GM10248 (cell line): ENCODE measurements at regions not wholly inside any gene's neighbourhood (a gene's known extent, or its start where the extent isn't known, plus 50 kb on each side); places are given as distances from the start of the nearest gene placed in this dataset.

ENCODE experiments used
- CTCF ChIA-PET: fragments of 300-600 bp; sonication (Branson Sonifier 250); formaldehyde crosslinking; extraction: SDS; loops from one replicate; lab custom pipeline; 2021; ENCODE audit warnings: antibody characterized with exemption; lab: Yijun Ruan, JAX
- POLR2A ChIA-PET: fragments of 350-650 bp; sonication (Branson Sonifier 250); formaldehyde crosslinking; extraction: SDS; loops from one replicate; lab custom pipeline; 2020; ENCODE audit warnings: antibody characterized with exemption; lab: Yijun Ruan, JAX
- DNase-seq: peaks from one replicate; pipeline ENCODE4 v3.0.0; 2012; ENCODE audit errors: extremely low spot score
- TF ChIP-seq, protein P1 (sequence below): IDR thresholded peaks from 2 replicates; pipeline ENCODE4 v1.5.1; 2012; ENCODE audit warnings: mild to moderate bottlenecking, low read depth; ENCODE audit errors: extremely low read depth, missing control alignments, control extremely low read depth

DNA sequence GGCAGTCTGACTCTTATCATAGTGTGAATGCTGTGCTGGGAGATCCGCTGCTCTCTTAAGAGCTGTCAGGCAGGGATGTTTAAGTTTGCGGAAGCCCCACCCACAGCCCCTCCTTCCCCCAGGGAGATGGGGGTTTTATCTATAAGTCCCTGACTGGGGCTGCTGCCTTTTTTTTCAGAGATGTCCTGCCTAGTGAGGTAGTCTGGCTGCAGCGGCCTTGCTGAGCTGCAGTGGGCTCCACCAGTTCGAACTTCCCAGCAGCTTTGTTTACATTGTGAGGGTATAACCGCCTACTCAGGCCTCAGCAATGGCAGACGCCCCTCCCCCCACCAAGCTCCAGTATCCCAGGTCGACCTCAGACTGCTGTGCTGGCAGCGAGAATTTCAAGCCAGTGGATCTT, 75.7 kb upstream of the UST start:
- TF ChIP-seq, protein P1, sequence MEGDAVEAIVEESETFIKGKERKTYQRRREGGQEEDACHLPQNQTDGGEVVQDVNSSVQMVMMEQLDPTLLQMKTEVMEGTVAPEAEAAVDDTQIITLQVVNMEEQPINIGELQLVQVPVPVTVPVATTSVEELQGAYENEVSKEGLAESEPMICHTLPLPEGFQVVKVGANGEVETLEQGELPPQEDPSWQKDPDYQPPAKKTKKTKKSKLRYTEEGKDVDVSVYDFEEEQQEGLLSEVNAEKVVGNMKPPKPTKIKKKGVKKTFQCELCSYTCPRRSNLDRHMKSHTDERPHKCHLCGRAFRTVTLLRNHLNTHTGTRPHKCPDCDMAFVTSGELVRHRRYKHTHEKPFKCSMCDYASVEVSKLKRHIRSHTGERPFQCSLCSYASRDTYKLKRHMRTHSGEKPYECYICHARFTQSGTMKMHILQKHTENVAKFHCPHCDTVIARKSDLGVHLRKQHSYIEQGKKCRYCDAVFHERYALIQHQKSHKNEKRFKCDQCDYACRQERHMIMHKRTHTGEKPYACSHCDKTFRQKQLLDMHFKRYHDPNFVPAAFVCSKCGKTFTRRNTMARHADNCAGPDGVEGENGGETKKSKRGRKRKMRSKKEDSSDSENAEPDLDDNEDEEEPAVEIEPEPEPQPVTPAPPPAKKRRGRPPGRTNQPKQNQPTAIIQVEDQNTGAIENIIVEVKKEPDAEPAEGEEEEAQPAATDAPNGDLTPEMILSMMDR, result no peak
- CTCF ChIA-PET, result interaction anchor here (2.0 kb wide), 1 partner anchor 19 kb away, joined by 4 read pairs; no protein-coding TSS in a partner anchor
- POLR2A ChIA-PET, result no interaction called here
- DNase-seq, result no peak

GRCh38 chr6:148671952-148672351, 74.9 kb upstream of the UST start:
- CTCF ChIA-PET, result interaction anchor here (1.3 to 2.0 kb wide), 2 partner anchors 20 to 22 kb away, joined by 3 to 4 read pairs; no protein-coding TSS in a partner anchor
- POLR2A ChIA-PET, result no interaction called here

DNA sequence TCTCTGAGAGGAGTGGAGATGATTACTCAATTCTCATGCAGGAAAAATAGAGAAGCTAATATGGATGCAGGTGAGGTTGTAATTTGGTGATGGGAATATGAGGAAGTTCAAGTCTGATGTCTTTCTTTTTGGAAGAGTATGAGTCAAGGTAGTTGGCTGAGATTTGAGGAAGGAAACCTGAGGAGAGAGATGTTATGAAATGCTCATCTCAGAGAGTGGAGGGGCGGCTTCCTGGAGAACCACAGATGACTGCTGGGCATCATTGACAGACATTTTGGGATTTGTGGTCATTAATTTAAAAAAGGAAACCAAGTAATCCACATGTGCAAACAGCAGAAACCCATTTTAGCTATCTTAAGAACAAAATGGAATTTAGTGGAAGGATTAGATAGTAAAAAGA, 72.5 kb upstream of the UST start:
- no peak for DNase-seq
- CTCF ChIA-PET, result interaction anchor here (1.2 to 1.7 kb wide), 7 partner anchors 9 to 96 kb away, joined by 3 to 7 read pairs (median 5); no protein-coding TSS in a partner anchor

More at GRCh38 chr6:148671952-148672351, 74.9 kb upstream of the UST start:
- TF ChIP-seq, protein P1, result no peak
- DNase-seq, result no peak

DNA sequence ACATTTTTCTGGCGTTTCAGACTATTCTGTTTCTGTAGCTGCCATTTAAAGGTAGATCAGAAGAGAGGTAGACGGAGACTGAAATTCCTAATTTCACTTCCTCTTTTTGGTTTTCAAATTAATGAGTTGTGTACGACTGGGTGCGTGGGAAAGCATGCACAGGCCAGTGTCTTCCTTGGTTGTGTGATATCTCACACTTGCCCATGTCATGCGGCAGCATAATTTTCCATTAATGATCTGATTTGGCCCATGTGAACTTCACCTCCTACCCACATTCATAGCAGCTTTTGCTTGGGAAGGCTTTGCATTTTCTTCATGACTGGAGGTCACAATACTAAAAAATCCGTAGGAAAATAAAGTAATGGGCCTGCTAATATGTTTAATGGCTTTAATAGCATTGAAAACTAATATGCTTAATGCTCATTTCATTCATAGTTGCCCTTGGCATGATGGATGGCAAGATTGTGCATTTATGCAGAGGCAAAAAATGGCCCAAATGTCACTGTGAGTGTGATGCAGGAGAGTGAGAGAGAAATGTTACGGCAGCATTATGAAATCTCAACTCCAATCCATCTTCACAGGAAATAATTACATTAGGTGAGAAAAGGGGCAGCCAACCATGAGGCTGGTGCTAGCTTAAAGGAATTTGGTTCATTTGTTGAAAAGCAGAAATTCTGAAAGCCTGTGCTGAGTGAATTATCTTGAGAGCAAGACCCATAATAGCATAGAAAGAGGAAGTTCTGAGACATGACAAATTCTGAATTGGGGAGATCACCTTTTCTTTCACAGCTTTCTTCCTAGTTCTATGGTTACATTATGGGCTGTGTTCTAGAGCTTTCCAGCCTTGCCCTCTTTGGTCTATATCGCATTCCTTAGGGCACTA, 69.0 kb upstream of the UST start:
- peak; percentile 62 for DNase-seq
- TF ChIP-seq, protein P1, result no peak
- ChIA-PET CTCF (interaction anchor here (0.7 to 2.5 kb wide), 5 partner anchors 16 to 100 kb away, joined by 3 to 12 read pairs (median 5); no protein-coding TSS in a partner anchor), POLR2A (interaction anchor here (1.2 to 1.4 kb wide), 2 partner anchors 24 to 81 kb away, joined by 3 to 7 read pairs; no protein-coding TSS in a partner anchor)

More for the DNA sequence above, 72.5 kb upstream of the UST start:
- TF ChIP-seq, protein P1, result no peak
- POLR2A ChIA-PET, result no interaction called here

GRCh38 chr6:148678682-148679081, 68.1 kb upstream of the UST start:
- TF ChIP-seq, protein P1, result no peak
- no peak for DNase-seq
- CTCF ChIA-PET, result interaction anchor here (1.3 to 2.5 kb wide), 4 partner anchors 15 to 101 kb away, joined by 4 to 12 read pairs (median 8); no protein-coding TSS in a partner anchor
- POLR2A ChIA-PET, result interaction anchor here (1.4 kb wide), 1 partner anchor 23 kb away, joined by 3 read pairs; no protein-coding TSS in a partner anchor

DNA sequence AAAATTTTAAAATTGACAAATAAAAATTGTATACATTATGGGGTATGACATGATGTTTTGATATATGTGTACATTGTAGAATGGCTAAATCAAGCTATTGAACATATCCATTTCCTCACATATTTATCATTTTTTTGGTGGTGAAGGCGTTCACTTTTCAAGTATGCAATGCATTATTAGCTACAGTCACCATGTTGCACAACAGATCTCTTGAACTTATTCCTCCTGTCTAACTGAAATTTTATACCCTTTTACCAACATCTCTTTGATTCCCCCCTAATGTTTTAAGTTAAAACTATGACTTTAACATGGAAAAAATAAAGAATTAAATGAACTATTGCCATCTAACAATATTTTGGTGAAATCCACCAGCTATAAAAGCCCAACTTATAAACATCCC, 65.2 kb upstream of the UST start:
- TF ChIP-seq, protein P1, result no peak
- ChIA-PET POLR2A (no interaction called here), CTCF (interaction anchor here (1.5 to 1.9 kb wide), 2 partner anchors 10 to 26 kb away, joined by 3 to 7 read pairs; no protein-coding TSS in a partner anchor)
- DNase-seq, result no peak
